GM06990 (cell line): ENCODE measurements at regions not wholly inside any gene's neighbourhood (a gene's known extent, or its start where the extent isn't known, plus 50 kb on each side); places are given as distances from the start of the nearest gene placed in this dataset.

Source experiments
- DNase-seq: peaks from one replicate; pipeline ENCODE4 v3.0.0-alpha.2; 2011; ENCODE audit not compliant: insufficient read length; ENCODE audit errors: extremely low read depth
- H3K27me3 ChIP-seq: replicated peaks from 2 replicates; pipeline ENCODE4 v1.6.0; 2011; ENCODE audit warnings: low read length; ENCODE audit not compliant: control insufficient read depth, insufficient read depth
- H3K36me3 ChIP-seq: 2 replicates; pipeline ENCODE4 v1.5.1; 2011; ENCODE audit warnings: low read length; ENCODE audit not compliant: control insufficient read depth, insufficient read depth
- H3K4me3 ChIP-seq: replicated peaks from 2 replicates; pipeline ENCODE4 v1.5.1; 2011; ENCODE audit warnings: low read depth, mild to moderate bottlenecking, control low read depth, low read length
- CTCF ChIP-seq: IDR thresholded peaks from 2 replicates; pipeline ENCODE4 v1.5.1; 2011; ENCODE audit warnings: low read length, control low read depth, mild to moderate bottlenecking, inconsistent platforms; ENCODE audit not compliant: insufficient read depth, poor library complexity, severe bottlenecking

GRCh38 chr6:4291453-4292403 is 156.4 kb upstream of the ECI2 start:
- Histone ChIP-seq H3K36me3 (no peaks in the 10 kb centered on the region), H3K4me3 (no peak overlapping the region), H3K27me3 (no peaks in the 10 kb centered on the region; the same call in 1 of the 2 replicates)
- no peak for DNase-seq
- TF ChIP-seq CTCF, result no peak

GRCh38 chr6:4289770-4290320 is 154.5 kb upstream of the ECI2 start:
- DNase-seq, result no peak
- H3K36me3 ChIP-seq, result no peaks in the 10 kb centered on the region
- H3K27me3 ChIP-seq, result no peaks in the 10 kb centered on the region; the same call in 1 of the 2 replicates
- H3K4me3 ChIP-seq, result no peak overlapping the region
- no peak for TF ChIP-seq CTCF

- Histone ChIP-seq H3K27me3 (no peaks in the 10 kb centered on the region; the same call in 1 of the 2 replicates), H3K36me3 (no peaks in the 10 kb centered on the region), H3K4me3 (no peak overlapping the region)
- TF ChIP-seq CTCF, result no peak
- DNase-seq, result no peak
These were observed 152.5 kb upstream of the ECI2 start for GRCh38 chr6:4287811-4288244.

- Histone ChIP-seq H3K4me3 (no peak overlapping the region), H3K36me3 (no peaks in the 10 kb centered on the region), H3K27me3 (no peaks in the 10 kb centered on the region; the same call in 1 of the 2 replicates)
- no peak for DNase-seq
- no peak for TF ChIP-seq CTCF
These were observed 152.0 kb upstream of the ECI2 start for GRCh38 chr6:4287372-4287771.

- TF ChIP-seq CTCF, result no peak
- H3K27me3 ChIP-seq, result peaks cover 2% of the 10 kb centered on the region
- DNase-seq, result no peak
These were observed 147.6 kb upstream of the ECI2 start for GRCh38 chr6:4282926-4283325.

More at GRCh38 chr6:4282926-4283325, 147.6 kb upstream of the ECI2 start:
- no peaks in the 10 kb centered on the region for H3K36me3 ChIP-seq
- no peak overlapping the region for H3K4me3 ChIP-seq
